Activated T-helper 17 cell treated with anti-CD3 and anti-CD28 coated beads, Interleukin-2, amount 50 U/mL, for 72 hours (primary cell): ENCODE measurements at regions not wholly inside any gene's neighbourhood (a gene's known extent, or its start where the extent isn't known, plus 50 kb on each side); places are given as distances from the start of the nearest gene placed in this dataset.

ENCODE experiments used
- ATAC-seq: fragments of 150-1000 bp; cut with Tn5 transposase; replicated peaks from 2 replicates; pipeline ENCODE4 v1.10.0; 2021; ENCODE audit warnings: mild to moderate bottlenecking, moderate library complexity
- H3K27ac Mint-ChIP-seq: one replicate; pipeline ENCODE4 v1.8.0; 2022; ENCODE audit warnings: mixed read lengths
- H3K27me3 Mint-ChIP-seq: one replicate; pipeline ENCODE4 v1.8.0; 2022; ENCODE audit warnings: mixed read lengths
- H3K36me3 Mint-ChIP-seq: one replicate; pipeline ENCODE4 v1.8.0; 2022; ENCODE audit warnings: low read depth, mild to moderate bottlenecking, mixed read lengths
- H3K4me1 Mint-ChIP-seq: one replicate; pipeline ENCODE4 v1.8.0; 2022; ENCODE audit warnings: mixed read lengths
- H3K4me3 Mint-ChIP-seq: one replicate; pipeline ENCODE4 v1.8.0; 2022; ENCODE audit warnings: mild to moderate bottlenecking, mixed read lengths
- H3K9me3 Mint-ChIP-seq: one replicate; pipeline ENCODE4 v1.8.0; 2022; ENCODE audit warnings: mixed read lengths

GRCh38 chr5:6905883-6906282 is 192.7 kb downstream of the TENT4A start:
- H3K27me3 Mint-ChIP-seq, result peaks cover 11% of the 10 kb centered on the region
- no peaks in the 10 kb centered on the region for H3K36me3 Mint-ChIP-seq
- no peaks in the 10 kb centered on the region for H3K9me3 Mint-ChIP-seq
- H3K27ac Mint-ChIP-seq, result no peak overlapping the region
- ATAC-seq, result no peak
- peaks cover 6% of the 10 kb centered on the region for H3K4me1 Mint-ChIP-seq
- H3K4me3 Mint-ChIP-seq, result no peak overlapping the region

DNA sequence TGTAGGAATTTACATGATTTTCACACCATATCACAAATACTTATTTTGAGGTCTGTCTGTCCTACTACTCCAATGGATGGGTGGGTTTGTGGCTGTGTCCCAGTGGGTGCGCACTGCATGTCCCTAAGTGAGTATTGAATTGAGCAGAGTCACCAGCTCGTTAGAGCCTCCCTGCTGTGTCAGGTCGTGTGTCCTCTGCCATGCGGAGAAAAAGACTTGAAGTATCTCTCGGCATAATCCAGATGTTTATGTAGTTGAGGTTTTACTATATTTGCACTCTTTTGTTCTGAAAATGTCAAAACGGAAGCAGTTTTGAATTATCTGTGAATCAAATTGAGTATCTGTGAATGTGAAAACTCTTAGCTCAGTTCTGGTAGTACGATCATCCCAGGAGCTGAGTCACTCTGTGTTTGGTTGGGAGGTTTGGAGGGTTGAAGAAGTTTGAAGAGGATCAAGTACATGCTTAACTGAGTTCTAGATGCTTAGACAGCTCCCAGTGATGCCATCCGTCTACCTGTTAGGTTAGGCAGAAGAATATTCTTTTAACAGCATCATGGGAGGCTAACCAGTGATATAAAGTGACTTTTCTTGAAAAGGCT is 194.2 kb downstream of the TENT4A start:
- H3K27me3 Mint-ChIP-seq, result peaks cover 19% of the 10 kb centered on the region
- peaks cover 6% of the 10 kb centered on the region for H3K4me1 Mint-ChIP-seq
- no peaks in the 10 kb centered on the region for H3K36me3 Mint-ChIP-seq
- H3K4me3 Mint-ChIP-seq, result no peak overlapping the region
- no peaks in the 10 kb centered on the region for H3K9me3 Mint-ChIP-seq
- peak; percentile 71 for ATAC-seq
- no peak overlapping the region for H3K27ac Mint-ChIP-seq

DNA sequence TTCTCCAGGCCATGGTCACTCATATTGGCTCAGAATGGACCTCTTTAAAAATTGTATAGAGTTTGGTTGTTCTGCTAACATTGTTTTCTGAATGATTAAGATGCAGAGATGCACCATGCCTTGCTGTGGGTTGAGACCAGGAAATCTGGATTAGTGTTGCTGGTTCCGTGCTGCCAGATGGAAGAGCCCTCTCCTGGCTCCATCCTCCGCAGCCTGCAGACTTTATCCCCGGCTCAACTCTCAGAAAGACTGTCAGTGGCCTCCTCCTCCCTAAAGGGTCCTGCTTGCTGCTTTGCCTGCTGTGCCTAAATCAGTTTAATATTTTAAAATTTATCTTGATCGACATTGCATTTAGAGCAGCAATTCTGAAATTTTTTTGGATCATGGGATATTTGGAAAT is 196.7 kb downstream of the TENT4A start:
- no peaks in the 10 kb centered on the region for H3K36me3 Mint-ChIP-seq
- H3K27ac Mint-ChIP-seq, result no peak overlapping the region
- peaks cover 6% of the 10 kb centered on the region for H3K4me1 Mint-ChIP-seq
- no peaks in the 10 kb centered on the region for H3K9me3 Mint-ChIP-seq
- no peak for ATAC-seq
- H3K27me3 Mint-ChIP-seq, result peaks cover 19% of the 10 kb centered on the region
- no peak overlapping the region for H3K4me3 Mint-ChIP-seq

GRCh38 chr5:6910950-6911349 is 197.7 kb downstream of the TENT4A start:
- Mint-ChIP-seq H3K4me1 (peaks cover 6% of the 10 kb centered on the region), H3K4me3 (no peak overlapping the region), H3K27me3 (peaks cover 22% of the 10 kb centered on the region), H3K36me3 (no peaks in the 10 kb centered on the region), H3K27ac (no peak overlapping the region), H3K9me3 (no peaks in the 10 kb centered on the region)
- no peak for ATAC-seq

DNA sequence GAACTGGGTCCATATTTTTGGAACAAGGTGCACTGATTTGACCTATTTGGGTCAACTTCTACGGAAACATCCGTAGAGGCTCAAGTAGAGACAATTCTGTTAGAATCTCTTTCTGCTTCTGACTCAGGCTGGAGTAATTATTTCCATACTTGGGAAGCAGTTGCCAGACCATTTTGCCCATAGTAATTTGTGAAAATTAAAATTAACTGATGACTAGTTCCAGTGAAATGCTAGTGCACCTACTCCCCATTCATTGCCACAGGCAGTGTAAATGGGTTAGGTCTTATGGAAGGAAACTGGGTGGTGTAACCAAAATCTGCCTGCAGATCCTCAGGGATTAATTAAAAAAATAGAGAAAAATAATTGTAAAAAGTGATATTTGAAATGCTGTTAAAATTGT is 201.1 kb downstream of the TENT4A start:
- no peak overlapping the region for H3K4me3 Mint-ChIP-seq
- no peaks in the 10 kb centered on the region for H3K9me3 Mint-ChIP-seq
- no peaks in the 10 kb centered on the region for H3K36me3 Mint-ChIP-seq
- ATAC-seq, result no peak
- H3K4me1 Mint-ChIP-seq, result no peaks in the 10 kb centered on the region
- H3K27me3 Mint-ChIP-seq, result peaks cover 11% of the 10 kb centered on the region
- H3K27ac Mint-ChIP-seq, result no peak overlapping the region

GRCh38 chr5:6915574-6915973 is 202.3 kb downstream of the TENT4A start:
- H3K9me3 Mint-ChIP-seq, result no peaks in the 10 kb centered on the region
- H3K4me3 Mint-ChIP-seq, result no peak overlapping the region
- H3K36me3 Mint-ChIP-seq, result no peaks in the 10 kb centered on the region
- ATAC-seq, result no peak
- peaks cover 11% of the 10 kb centered on the region for H3K27me3 Mint-ChIP-seq
- H3K4me1 Mint-ChIP-seq, result no peaks in the 10 kb centered on the region
- H3K27ac Mint-ChIP-seq, result no peak overlapping the region

- H3K9me3 Mint-ChIP-seq, result no peaks in the 10 kb centered on the region
- H3K4me3 Mint-ChIP-seq, result no peak overlapping the region
- no peaks in the 10 kb centered on the region for H3K36me3 Mint-ChIP-seq
- H3K27me3 Mint-ChIP-seq, result peaks cover 3% of the 10 kb centered on the region
- no peak for ATAC-seq
- no peak overlapping the region for H3K27ac Mint-ChIP-seq
- no peaks in the 10 kb centered on the region for H3K4me1 Mint-ChIP-seq
Measured at GRCh38 chr5:6918255-6918654, 205.0 kb downstream of the TENT4A start.

GRCh38 chr5:6920628-6921256 is 207.5 kb downstream of the TENT4A start:
- no peaks in the 10 kb centered on the region for H3K4me1 Mint-ChIP-seq
- H3K27ac Mint-ChIP-seq, result no peak overlapping the region
- ATAC-seq, result no peak
- no peaks in the 10 kb centered on the region for H3K9me3 Mint-ChIP-seq
- peaks cover 3% of the 10 kb centered on the region for H3K27me3 Mint-ChIP-seq
- no peaks in the 10 kb centered on the region for H3K36me3 Mint-ChIP-seq
- H3K4me3 Mint-ChIP-seq, result no peak overlapping the region

GRCh38 chr5:6926491-6927038 is 213.3 kb downstream of the TENT4A start:
- H3K4me3 Mint-ChIP-seq, result no peak overlapping the region
- ATAC-seq, result no peak
- H3K9me3 Mint-ChIP-seq, result no peaks in the 10 kb centered on the region
- H3K27ac Mint-ChIP-seq, result no peak overlapping the region
- H3K36me3 Mint-ChIP-seq, result no peaks in the 10 kb centered on the region
- no peaks in the 10 kb centered on the region for H3K4me1 Mint-ChIP-seq
- H3K27me3 Mint-ChIP-seq, result no peaks in the 10 kb centered on the region

DNA sequence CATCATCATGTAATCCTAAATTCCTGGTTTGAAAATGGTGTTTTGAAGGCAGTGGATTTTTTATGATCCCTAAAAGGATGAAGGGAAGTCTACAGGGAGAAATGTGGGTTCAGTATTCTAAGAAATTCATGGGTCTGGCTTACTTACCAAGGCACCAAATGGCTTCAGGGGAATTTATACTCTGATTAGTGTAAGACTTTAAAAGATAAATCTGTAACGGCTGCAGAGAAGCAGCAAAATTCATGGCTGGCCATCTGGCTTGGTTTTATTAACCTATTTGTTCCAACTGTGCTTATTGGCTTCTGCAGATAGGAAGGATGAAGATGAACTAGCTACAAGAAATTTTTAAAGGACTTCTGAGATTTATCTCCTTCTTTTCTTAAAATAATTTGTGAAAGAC is 222.8 kb downstream of the TENT4A start:
- no peak overlapping the region for H3K27ac Mint-ChIP-seq
- H3K4me1 Mint-ChIP-seq, result no peaks in the 10 kb centered on the region
- no peak for ATAC-seq

DNA sequence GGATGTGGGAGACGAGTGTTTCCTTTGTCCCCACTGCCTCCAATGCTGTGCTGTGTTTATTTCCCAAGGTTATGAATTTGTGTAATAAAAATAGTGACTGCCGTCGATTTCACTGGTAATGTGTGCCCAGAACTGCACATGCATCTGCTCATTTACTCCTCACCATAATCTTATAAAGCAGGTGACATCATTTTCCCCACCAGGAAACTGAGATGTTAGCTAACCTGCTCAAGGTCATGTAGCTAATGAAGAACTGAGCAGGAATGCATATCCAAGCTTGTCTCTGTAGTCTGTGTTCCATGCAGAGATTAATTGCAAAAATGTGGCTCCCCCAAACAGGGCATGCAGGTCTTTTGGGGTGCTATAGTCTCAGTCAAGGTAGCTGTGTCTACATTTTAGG is 224.4 kb downstream of the TENT4A start:
- Mint-ChIP-seq H3K36me3 (no peaks in the 10 kb centered on the region), H3K4me3 (no peak overlapping the region), H3K4me1 (no peaks in the 10 kb centered on the region), H3K27me3 (peaks cover 29% of the 10 kb centered on the region), H3K9me3 (no peaks in the 10 kb centered on the region), H3K27ac (no peak overlapping the region)
- ATAC-seq, result no peak

More for the DNA sequence above, 222.8 kb downstream of the TENT4A start:
- peaks cover 29% of the 10 kb centered on the region for H3K27me3 Mint-ChIP-seq
- no peaks in the 10 kb centered on the region for H3K36me3 Mint-ChIP-seq
- H3K4me3 Mint-ChIP-seq, result no peak overlapping the region
- no peaks in the 10 kb centered on the region for H3K9me3 Mint-ChIP-seq

DNA sequence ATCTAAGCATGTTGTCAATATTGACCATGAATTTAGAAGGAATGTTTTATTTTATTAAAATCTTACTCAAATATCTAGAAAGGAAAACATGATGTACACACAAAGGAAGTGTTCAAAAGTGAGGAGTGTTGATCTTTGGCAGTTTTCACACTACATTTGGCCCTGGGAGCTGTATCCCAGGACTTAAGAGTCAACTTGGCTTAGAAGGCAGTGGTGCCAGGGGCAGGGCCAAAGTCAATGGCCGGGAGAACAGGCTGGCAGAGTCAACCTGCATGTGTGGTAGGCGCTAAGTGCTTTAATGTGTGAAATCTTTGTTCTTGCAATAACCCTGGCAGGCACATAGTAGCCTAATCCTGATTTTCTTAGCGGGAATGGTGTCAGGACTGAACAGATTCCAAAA is 228.4 kb downstream of the TENT4A start:
- Mint-ChIP-seq H3K36me3 (no peaks in the 10 kb centered on the region), H3K4me1 (no peaks in the 10 kb centered on the region), H3K9me3 (no peaks in the 10 kb centered on the region), H3K4me3 (no peak overlapping the region), H3K27ac (no peak overlapping the region), H3K27me3 (peaks cover 17% of the 10 kb centered on the region)
- no peak for ATAC-seq

DNA sequence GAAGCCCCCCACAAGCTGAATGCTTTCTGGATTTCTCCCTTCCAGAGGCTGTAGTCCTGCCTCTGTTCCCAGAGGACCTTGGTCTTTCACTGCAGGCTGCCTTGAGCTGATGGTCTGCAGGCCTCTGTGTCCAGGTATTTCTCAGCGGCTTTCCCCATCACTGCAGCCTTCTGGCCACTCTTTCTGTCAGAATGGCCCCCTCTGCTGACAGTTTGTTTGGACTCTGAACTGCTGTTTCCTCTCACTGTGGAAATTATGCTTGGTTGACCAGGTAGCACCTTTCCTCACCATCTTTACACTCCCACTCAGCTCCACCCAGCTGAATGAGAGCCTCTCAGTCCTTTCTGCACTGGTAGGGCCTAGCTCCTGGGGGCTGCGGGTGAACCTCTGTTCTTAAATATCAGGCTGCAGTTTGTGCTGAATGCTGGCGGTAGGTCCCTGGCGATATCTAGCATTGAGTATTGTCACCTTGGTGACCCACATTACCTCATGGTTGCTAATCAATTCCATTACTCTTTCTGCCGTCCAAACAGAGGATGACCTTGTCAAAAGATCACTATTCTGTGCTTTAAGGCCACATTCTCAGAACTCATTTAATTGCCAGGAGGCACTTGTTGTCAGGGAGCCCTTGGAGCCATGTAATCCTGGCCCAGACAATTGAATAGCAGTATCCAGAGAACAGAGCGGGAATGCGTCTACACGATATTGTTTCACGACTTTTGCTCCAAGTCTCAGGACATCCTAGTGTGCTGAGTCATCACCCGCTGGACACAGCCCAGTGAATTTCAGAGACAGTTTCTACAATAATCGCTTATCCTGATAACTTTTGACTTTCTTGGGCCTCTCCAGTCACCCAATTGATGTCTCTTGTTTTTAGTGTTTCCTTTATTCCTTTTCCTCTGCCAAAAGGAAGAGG is 230.2 kb downstream of the TENT4A start:
- H3K4me3 Mint-ChIP-seq, result no peak overlapping the region
- ATAC-seq, result no peak

DNA sequence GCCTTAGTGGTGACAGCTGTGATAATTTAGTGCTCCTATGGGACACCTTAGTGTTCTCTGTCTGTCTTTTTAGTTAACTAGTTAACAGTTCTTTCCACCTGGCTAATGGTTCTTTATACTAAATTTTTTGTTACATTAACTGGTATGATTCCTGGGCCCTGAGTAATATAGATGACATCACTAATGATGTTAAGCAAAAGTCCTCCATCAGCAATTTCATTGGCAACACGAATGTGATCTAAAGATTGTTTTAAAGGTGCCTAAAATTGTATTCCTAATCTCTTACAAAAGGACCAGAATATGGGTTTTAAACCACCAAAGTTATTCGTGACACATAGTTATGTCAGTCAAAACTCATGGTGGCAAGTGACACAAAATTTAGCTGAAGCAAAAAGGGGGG is 235.3 kb downstream of the TENT4A start:
- no peak for ATAC-seq
- Mint-ChIP-seq H3K9me3 (no peaks in the 10 kb centered on the region), H3K36me3 (no peaks in the 10 kb centered on the region), H3K4me1 (no peaks in the 10 kb centered on the region), H3K27me3 (peaks cover 13% of the 10 kb centered on the region), H3K4me3 (no peak overlapping the region), H3K27ac (no peak overlapping the region)

More for the DNA sequence above, 230.2 kb downstream of the TENT4A start:
- Mint-ChIP-seq H3K9me3 (no peaks in the 10 kb centered on the region), H3K4me1 (no peaks in the 10 kb centered on the region), H3K36me3 (no peaks in the 10 kb centered on the region), H3K27me3 (peaks cover 5% of the 10 kb centered on the region), H3K27ac (no peak overlapping the region)

DNA sequence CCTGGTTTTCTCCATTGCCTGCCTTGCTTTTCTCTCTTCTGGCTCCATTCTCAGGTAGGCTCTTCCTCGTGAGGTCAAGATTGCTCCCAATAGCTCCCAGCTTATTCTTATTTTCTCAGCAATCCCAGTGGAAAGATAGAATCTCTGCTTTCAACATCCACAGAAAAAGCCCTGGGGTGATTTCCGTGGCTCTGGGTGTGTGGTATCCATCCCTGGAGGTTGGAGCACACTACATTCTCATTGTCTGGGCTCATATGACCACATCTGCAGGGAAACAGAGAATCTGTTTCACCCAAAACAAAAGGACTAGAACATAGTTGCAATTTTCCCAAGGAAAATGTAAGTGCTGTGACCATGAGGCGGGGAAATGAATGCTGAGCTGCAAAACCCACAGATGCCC is 236.0 kb downstream of the TENT4A start:
- H3K36me3 Mint-ChIP-seq, result no peaks in the 10 kb centered on the region
- H3K27ac Mint-ChIP-seq, result no peak overlapping the region
- H3K4me3 Mint-ChIP-seq, result no peak overlapping the region
- H3K4me1 Mint-ChIP-seq, result no peaks in the 10 kb centered on the region
- no peak for ATAC-seq
- H3K9me3 Mint-ChIP-seq, result no peaks in the 10 kb centered on the region
- peaks cover 15% of the 10 kb centered on the region for H3K27me3 Mint-ChIP-seq
